Memory B cell (primary cell): ENCODE measurements at regions not wholly inside any gene's neighbourhood (a gene's known extent, or its start where the extent isn't known, plus 50 kb on each side); places are given as distances from the start of the nearest gene placed in this dataset.

Experiments
- ATAC-seq: fragments of 150-1000 bp; cut with Tn5 transposase; 2 replicates; pipeline ENCODE4 v1.10.0; 2021; ENCODE audit warnings: low read depth, mild to moderate bottlenecking, moderate library complexity
- DNase-seq, 2 donors: peaks; one replicate each; pipeline ENCODE4 v3.0.0; 2022; ENCODE audit warnings: low spot score in 2 of 2
- H3K27ac Mint-ChIP-seq: one replicate; pipeline ENCODE4 v1.8.0; 2022; ENCODE audit warnings: mild to moderate bottlenecking, moderate library complexity, mixed read lengths
- H3K27me3 Mint-ChIP-seq: one replicate; pipeline ENCODE4 v1.8.0; 2022; ENCODE audit warnings: mixed read lengths
- H3K36me3 Mint-ChIP-seq: one replicate; pipeline ENCODE4 v1.8.0; 2022; ENCODE audit warnings: mild to moderate bottlenecking, mixed read lengths
- H3K4me1 Mint-ChIP-seq: one replicate; pipeline ENCODE4 v1.8.0; 2022; ENCODE audit warnings: mixed read lengths
- H3K4me3 Mint-ChIP-seq: one replicate; pipeline ENCODE4 v1.8.0; 2022; ENCODE audit warnings: mild to moderate bottlenecking, moderate library complexity, mixed read lengths
- H3K9me3 Mint-ChIP-seq: one replicate; pipeline ENCODE4 v1.8.0; 2022; ENCODE audit warnings: mixed read lengths

DNA sequence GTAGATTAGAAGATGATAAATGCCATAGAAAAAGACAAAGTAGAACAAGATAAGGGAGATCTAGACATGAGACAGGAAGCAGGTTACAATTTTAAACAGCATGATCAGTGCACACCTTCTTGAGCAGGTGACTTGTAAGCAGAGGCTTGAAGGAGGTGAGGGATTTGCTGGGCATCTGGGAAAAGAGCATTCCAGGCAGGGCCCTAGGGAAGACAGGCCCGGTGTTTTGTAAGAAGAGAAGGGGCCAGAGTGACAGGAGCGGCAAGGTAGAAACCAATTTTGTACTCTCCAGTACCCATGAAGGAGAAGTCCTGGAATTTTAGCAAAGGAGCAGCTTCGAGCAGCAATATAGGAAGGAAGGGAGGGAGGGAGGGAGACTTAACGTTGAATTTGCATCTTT is 296.5 kb downstream of the MZT1 start:
- Mint-ChIP-seq H3K27me3 (no peaks in the 10 kb centered on the region), H3K4me1 (no peaks in the 10 kb centered on the region), H3K4me3 (no peak overlapping the region), H3K9me3 (peaks cover 2% of the 10 kb centered on the region), H3K36me3 (no peaks in the 10 kb centered on the region), H3K27ac (no peak overlapping the region)
- no peak for DNase-seq
- ATAC-seq: no peak

- no peak overlapping the region for H3K4me3 Mint-ChIP-seq
- ATAC-seq (no peak), DNase-seq (no peak)
- peaks cover 2% of the 10 kb centered on the region for H3K9me3 Mint-ChIP-seq
- no peaks in the 10 kb centered on the region for H3K36me3 Mint-ChIP-seq
- H3K27me3 Mint-ChIP-seq: no peaks in the 10 kb centered on the region
- H3K27ac Mint-ChIP-seq: no peak overlapping the region
- H3K4me1 Mint-ChIP-seq: no peaks in the 10 kb centered on the region
These were observed 299.5 kb downstream of the MZT1 start for GRCh38 chr13:72427757-72428528.

- H3K27me3 Mint-ChIP-seq: no peaks in the 10 kb centered on the region
- H3K36me3 Mint-ChIP-seq: no peaks in the 10 kb centered on the region
- ATAC-seq (no peak), DNase-seq (no peak)
- peaks cover 3% of the 10 kb centered on the region for H3K9me3 Mint-ChIP-seq
- H3K4me3 Mint-ChIP-seq: no peak overlapping the region
- H3K4me1 Mint-ChIP-seq: no peaks in the 10 kb centered on the region
- no peak overlapping the region for H3K27ac Mint-ChIP-seq
These were observed 303.4 kb downstream of the MZT1 start for GRCh38 chr13:72424059-72424458.

DNA sequence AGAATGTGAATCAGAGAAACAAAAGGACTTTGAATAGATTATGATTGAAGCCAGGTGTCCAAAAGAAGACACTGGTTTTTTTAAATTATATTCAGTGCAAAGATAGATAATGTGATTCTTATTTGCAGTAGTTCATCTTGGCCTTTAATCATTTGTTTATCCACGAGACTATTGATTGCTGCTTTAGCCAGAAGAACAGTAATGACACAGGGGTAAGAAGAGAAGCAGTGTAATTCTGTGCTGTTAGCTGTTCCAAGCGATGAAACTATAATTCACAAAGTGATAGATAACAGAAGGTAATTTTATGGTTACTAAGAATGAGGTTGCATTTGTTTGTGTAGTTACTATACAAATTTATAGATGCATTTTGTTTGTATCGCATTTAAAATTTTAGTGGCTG is 311.6 kb downstream of the MZT1 start:
- DNase-seq (no peak), ATAC-seq (no peak)
- no peak overlapping the region for H3K27ac Mint-ChIP-seq
- peaks cover 2% of the 10 kb centered on the region for H3K9me3 Mint-ChIP-seq
- H3K4me3 Mint-ChIP-seq: no peak overlapping the region
- no peaks in the 10 kb centered on the region for H3K4me1 Mint-ChIP-seq
- no peaks in the 10 kb centered on the region for H3K27me3 Mint-ChIP-seq
- H3K36me3 Mint-ChIP-seq: no peaks in the 10 kb centered on the region

DNA sequence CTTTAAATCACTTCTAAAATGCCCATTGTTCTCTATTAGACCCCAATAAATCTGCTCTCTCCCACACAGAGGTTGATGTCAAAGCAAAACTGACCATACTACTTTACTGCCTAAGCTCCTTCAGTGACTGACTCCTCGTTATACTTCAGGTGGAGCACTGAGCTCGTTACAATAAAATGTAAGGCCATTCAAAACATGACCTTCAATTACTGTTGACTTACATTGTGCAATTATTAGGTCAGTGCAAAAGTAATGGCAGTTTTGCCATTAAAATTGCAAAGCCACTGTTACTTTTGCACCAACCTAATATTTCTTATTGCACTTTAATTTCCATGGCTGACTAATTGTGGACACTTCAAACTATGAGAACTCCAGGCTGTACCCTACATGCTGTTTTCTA is 314.9 kb downstream of the MZT1 start:
- DNase-seq (no peak), ATAC-seq (no peak)
- H3K36me3 Mint-ChIP-seq: no peaks in the 10 kb centered on the region
- H3K4me1 Mint-ChIP-seq: no peaks in the 10 kb centered on the region
- no peaks in the 10 kb centered on the region for H3K27me3 Mint-ChIP-seq
- H3K27ac Mint-ChIP-seq: no peak overlapping the region
- H3K4me3 Mint-ChIP-seq: no peak overlapping the region
- no peaks in the 10 kb centered on the region for H3K9me3 Mint-ChIP-seq

- no peak for ATAC-seq
- Mint-ChIP-seq H3K4me3 (no peak overlapping the region), H3K27me3 (no peaks in the 10 kb centered on the region), H3K36me3 (no peaks in the 10 kb centered on the region), H3K4me1 (no peaks in the 10 kb centered on the region), H3K9me3 (peaks cover 2% of the 10 kb centered on the region), H3K27ac (no peak overlapping the region)
- DNase-seq: no peak
These were observed 322.0 kb downstream of the MZT1 start for GRCh38 chr13:72405441-72405840.

DNA sequence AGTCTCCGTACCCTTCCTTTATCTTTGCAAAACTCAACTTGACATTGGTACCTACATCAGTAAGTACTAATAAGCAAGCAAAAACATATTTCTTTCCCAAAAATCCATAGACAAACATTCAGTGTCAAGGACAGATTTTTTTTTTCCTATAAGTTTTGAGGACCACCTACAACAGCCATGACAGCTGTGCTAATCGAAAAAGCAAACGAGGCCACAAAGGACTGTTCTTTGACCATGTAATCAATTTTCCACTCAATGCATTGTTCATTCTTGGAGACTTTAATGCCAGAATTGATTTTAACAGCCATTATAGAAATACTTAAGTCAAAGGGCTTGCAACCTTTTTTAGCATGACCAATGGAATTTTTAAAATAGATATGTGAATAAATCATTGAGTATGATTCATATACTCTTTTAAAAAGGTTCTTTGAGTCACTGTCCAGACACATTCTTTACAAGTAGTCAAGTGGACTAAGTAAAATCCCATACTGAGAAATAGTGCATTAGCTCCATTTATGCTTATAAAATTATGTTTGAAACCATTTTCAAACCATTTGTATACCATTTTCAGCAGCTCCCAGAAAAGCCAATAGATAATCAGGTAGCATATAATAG is 323.9 kb downstream of the MZT1 start:
- Mint-ChIP-seq H3K36me3 (no peaks in the 10 kb centered on the region), H3K4me1 (no peaks in the 10 kb centered on the region), H3K4me3 (no peak overlapping the region), H3K9me3 (peaks cover 3% of the 10 kb centered on the region), H3K27me3 (no peaks in the 10 kb centered on the region), H3K27ac (no peak overlapping the region)
- ATAC-seq (no peak), DNase-seq (no peak)

DNA sequence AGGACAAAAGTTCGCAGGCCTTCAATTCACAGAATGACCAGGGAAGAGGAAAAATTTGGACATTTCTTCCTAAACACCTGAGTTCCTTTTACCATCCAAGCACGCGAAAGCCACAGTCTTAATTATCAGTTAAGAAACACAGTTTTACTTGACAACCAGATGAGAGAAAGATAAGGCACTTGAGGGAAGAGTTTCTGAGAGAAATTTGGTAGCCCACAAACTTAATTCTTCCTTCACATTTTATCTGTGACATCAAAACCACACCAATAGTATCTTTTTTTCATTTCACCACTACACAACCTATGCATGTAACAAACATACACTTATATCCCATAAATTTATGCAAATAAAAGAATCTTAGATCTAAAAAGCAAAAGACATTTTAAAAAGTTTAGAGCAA is 326.6 kb downstream of the MZT1 start:
- H3K9me3 Mint-ChIP-seq: peaks cover 3% of the 10 kb centered on the region
- ATAC-seq (no peak), DNase-seq (no peak)
- H3K4me1 Mint-ChIP-seq: no peaks in the 10 kb centered on the region
- H3K4me3 Mint-ChIP-seq: no peak overlapping the region
- H3K36me3 Mint-ChIP-seq: no peaks in the 10 kb centered on the region
- no peak overlapping the region for H3K27ac Mint-ChIP-seq
- no peaks in the 10 kb centered on the region for H3K27me3 Mint-ChIP-seq

DNA sequence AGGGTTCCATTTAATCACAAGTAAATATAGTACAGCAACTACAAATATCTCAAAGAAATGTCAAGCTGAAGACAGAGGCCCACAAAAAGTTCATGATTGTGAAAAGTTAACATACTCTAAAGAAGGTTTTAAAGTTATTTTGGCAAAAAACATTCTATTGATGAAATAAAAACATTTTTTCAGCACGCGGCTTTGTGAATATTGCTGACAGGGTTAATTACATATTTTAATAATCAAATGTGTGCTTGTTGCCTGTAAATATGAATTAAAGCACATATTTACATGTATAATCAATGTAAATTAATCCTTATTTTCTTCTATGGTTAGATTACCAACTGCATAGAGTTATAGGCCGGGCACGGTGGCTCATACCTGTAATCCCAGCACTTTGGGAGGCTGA is 328.1 kb downstream of the MZT1 start:
- H3K27ac Mint-ChIP-seq: no peak overlapping the region
- no peak for DNase-seq
- peaks cover 1% of the 10 kb centered on the region for H3K9me3 Mint-ChIP-seq
- H3K36me3 Mint-ChIP-seq: no peaks in the 10 kb centered on the region
- no peak overlapping the region for H3K4me3 Mint-ChIP-seq
- ATAC-seq: no peak
- H3K27me3 Mint-ChIP-seq: no peaks in the 10 kb centered on the region
- H3K4me1 Mint-ChIP-seq: no peaks in the 10 kb centered on the region

DNA sequence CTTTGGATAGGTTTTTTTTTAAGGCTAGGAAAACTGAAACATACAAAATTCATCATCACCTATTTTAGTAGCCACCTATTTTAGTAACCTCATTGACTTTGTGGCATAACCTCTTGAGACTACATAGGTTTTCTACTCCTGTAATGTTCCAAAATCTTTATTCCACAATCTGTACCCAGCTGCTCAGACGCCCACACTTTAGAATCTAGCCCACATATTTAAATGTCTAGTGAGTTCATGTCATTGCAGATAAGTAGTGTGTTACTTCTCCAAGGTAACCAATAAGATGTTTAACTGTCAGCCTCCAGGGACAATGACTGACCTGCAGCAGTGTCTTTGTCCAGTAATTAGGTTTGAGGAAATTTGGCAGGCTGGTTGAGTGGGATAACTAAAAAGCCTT is 330.2 kb downstream of the MZT1 start:
- DNase-seq (no peak), ATAC-seq (no peak)
- Mint-ChIP-seq H3K9me3 (peaks cover 3% of the 10 kb centered on the region), H3K27me3 (no peaks in the 10 kb centered on the region), H3K4me1 (no peaks in the 10 kb centered on the region), H3K36me3 (no peaks in the 10 kb centered on the region), H3K4me3 (no peak overlapping the region), H3K27ac (no peak overlapping the region)

DNA sequence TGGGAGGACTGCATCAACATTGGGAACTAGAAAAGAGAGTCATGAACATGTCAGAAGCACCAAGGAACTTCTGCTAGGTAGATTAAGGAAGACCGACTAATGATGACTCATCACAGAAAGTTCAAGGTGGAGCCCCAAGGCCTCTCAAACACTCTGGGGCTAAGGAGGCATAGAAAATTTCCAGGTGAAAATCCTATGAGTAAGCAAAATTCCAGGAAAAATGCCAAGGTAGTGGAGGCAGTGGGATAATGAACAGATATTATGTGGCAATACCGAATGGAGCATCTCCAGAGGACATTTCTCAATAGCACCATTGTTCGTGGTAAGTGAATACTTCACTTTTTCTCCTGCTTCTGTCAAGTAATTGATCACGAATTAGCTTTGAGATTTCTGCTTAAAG is 336.5 kb downstream of the MZT1 start:
- no peak overlapping the region for H3K4me3 Mint-ChIP-seq
- H3K4me1 Mint-ChIP-seq: no peaks in the 10 kb centered on the region
- no peaks in the 10 kb centered on the region for H3K36me3 Mint-ChIP-seq
- no peak overlapping the region for H3K27ac Mint-ChIP-seq
- no peaks in the 10 kb centered on the region for H3K27me3 Mint-ChIP-seq
- H3K9me3 Mint-ChIP-seq: peaks cover 3% of the 10 kb centered on the region
- ATAC-seq: no peak
- no peak for DNase-seq

DNA sequence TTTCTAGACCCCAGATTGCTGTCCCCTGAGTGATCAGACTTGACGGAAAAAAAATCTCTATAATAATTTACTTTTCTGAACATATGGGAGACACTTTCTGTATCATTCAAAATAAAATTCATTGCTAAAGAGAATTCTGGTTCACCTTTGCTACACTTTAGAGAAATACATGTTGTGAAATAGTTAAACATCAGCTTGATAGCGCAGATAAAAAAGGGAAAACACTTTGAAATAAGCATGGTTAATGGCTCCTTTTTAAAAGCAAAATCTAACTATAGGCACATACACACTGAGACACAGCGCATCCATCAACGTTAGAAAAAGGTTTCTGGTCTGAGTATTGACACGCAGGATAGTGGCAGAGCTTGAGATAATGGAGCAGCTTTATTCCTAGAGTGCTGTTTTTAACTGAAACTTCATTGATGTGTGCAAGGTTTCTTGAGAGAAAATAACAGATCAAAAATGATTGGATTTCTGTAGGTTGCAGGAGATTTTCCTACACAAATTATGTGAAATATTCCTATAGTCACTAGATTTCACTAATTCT is 341.2 kb downstream of the MZT1 start:
- DNase-seq (no peak), ATAC-seq (no peak)
- Mint-ChIP-seq H3K4me1 (no peaks in the 10 kb centered on the region), H3K9me3 (peaks cover 6% of the 10 kb centered on the region), H3K27ac (no peak overlapping the region), H3K36me3 (no peaks in the 10 kb centered on the region), H3K4me3 (no peak overlapping the region), H3K27me3 (no peaks in the 10 kb centered on the region)

DNA sequence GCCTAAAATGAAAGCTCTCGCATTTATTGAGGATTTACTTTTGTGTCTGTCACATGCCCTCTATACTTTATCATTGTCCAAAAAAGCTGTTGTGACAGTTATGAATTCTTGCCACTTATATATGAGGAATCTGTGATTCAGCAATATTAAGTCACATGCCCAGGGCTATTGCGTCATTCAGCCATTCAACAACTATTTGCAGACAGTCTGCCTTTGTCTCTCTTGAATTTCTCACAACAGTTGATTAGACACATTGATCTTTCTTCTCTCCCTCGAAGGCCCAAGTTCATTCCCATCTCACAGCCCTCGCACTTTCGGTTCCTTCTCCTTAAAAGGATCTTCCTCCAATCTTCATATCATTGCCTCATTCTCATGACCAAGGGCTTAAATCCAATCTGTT is 342.6 kb downstream of the MZT1 start:
- H3K27ac Mint-ChIP-seq: no peak overlapping the region
- ATAC-seq (no peak), DNase-seq (no peak)
- peaks cover 4% of the 10 kb centered on the region for H3K9me3 Mint-ChIP-seq
- H3K36me3 Mint-ChIP-seq: no peaks in the 10 kb centered on the region
- no peak overlapping the region for H3K4me3 Mint-ChIP-seq
- H3K27me3 Mint-ChIP-seq: no peaks in the 10 kb centered on the region
- H3K4me1 Mint-ChIP-seq: no peaks in the 10 kb centered on the region

- H3K36me3 Mint-ChIP-seq: no peaks in the 10 kb centered on the region
- no peak overlapping the region for H3K4me3 Mint-ChIP-seq
- H3K27me3 Mint-ChIP-seq: no peaks in the 10 kb centered on the region
- no peaks in the 10 kb centered on the region for H3K4me1 Mint-ChIP-seq
- no peak overlapping the region for H3K27ac Mint-ChIP-seq
- DNase-seq: no peak
- ATAC-seq: no peak
- H3K9me3 Mint-ChIP-seq: peaks cover 4% of the 10 kb centered on the region
These were observed 343.1 kb downstream of the MZT1 start for GRCh38 chr13:72384186-72384823.
